Gastrocnemius medialis (tissue), 4 donors: ENCODE measurements at regions not wholly inside any gene's neighbourhood (a gene's known extent, or its start where the extent isn't known, plus 50 kb on each side); places are given as distances from the start of the nearest gene placed in this dataset.

Source experiments
- POLR2A ChIP-seq, 2 donors: fragments of 450-650 bp; IDR thresholded peaks; one replicate each; pipeline ENCODE4 v1.6.1; 2017; ENCODE audit warnings: antibody characterized with exemption in 2 of 2, mild to moderate bottlenecking in 2 of 2, moderate library complexity in 2 of 2
- TF ChIP-seq, protein P1 (sequence below), 5 experiments: fragments of 450-650 bp in 3 of 5; fragments of 200-600 bp in 2 of 5; sonication (generic) in 2 of 5; IDR thresholded peaks in 4 of 5; conservative IDR thresholded peaks in 1 of 5; 1 replicate in 4 of 5; 2 replicates in 1 of 5; pipeline ENCODE4 v1.5.1; 2016 to 2019; ENCODE audit warnings: antibody characterized with exemption in 5 of 5, mild to moderate bottlenecking in 3 of 5, moderate library complexity in 3 of 5

DNA sequence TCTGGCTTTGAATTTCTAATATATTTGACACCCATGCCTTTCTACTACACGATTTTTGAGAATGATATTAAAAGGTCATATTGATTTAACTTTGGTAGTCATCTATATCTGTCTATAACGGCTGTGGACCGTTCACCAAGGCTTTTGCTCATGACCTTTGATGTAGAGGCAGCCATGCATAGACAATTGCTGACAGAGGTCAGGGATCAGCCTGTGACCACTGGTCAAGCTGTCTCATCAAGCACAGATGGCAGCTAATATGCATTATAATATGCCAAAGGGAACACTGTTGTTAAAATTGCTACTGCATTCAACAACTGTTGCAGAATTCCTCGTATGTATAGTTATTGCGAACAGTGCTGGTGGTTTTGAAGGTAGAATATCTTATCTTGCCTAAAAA, 323.9 kb upstream of the DSEL start:
- TF ChIP-seq, protein P1, sequence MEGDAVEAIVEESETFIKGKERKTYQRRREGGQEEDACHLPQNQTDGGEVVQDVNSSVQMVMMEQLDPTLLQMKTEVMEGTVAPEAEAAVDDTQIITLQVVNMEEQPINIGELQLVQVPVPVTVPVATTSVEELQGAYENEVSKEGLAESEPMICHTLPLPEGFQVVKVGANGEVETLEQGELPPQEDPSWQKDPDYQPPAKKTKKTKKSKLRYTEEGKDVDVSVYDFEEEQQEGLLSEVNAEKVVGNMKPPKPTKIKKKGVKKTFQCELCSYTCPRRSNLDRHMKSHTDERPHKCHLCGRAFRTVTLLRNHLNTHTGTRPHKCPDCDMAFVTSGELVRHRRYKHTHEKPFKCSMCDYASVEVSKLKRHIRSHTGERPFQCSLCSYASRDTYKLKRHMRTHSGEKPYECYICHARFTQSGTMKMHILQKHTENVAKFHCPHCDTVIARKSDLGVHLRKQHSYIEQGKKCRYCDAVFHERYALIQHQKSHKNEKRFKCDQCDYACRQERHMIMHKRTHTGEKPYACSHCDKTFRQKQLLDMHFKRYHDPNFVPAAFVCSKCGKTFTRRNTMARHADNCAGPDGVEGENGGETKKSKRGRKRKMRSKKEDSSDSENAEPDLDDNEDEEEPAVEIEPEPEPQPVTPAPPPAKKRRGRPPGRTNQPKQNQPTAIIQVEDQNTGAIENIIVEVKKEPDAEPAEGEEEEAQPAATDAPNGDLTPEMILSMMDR (IDR thresholded peaks at IDR 0.05 in 4 of 5, conservative IDR thresholded peaks at IDR 0.05 in 1 of 5): no peak
- no peak for TF ChIP-seq POLR2A (IDR thresholded peaks at IDR 0.05)
